RWPE1 (cell line): ENCODE measurements at regions not wholly inside any gene's neighbourhood (a gene's known extent, or its start where the extent isn't known, plus 50 kb on each side); places are given as distances from the start of the nearest gene placed in this dataset.
A peak's percentile ranks its signal among the peaks of the same experiment; 100 is the strongest.

ENCODE experiments used
- CTCF ChIA-PET: fragments of 350-600 bp; sonication (Branson Sonifier 250); formaldehyde crosslinking; extraction: SDS; loops from one replicate; lab custom pipeline; 2021; lab: Yijun Ruan, JAX
- POLR2A ChIA-PET: fragments of 400-600 bp; formaldehyde crosslinking; extraction: SDS; loops from one replicate; lab custom pipeline; 2020; ENCODE audit warnings: antibody characterized with exemption; ENCODE audit not compliant: low non-redundant PET; lab: Yijun Ruan, JAX
- DNase-seq: peaks from one replicate; pipeline ENCODE4 v3.0.0; 2012; ENCODE audit warnings: low spot score
- H3K27ac ChIP-seq: fragments of 450-650 bp; 2 replicates; pipeline ENCODE4 v1.5.1; 2017
- TF ChIP-seq, protein P1 (sequence below): fragments of 450-650 bp; conservative IDR thresholded peaks from 2 replicates; pipeline ENCODE4 v1.5.1; 2017; ENCODE audit warnings: low read depth, mild to moderate bottlenecking

DNA sequence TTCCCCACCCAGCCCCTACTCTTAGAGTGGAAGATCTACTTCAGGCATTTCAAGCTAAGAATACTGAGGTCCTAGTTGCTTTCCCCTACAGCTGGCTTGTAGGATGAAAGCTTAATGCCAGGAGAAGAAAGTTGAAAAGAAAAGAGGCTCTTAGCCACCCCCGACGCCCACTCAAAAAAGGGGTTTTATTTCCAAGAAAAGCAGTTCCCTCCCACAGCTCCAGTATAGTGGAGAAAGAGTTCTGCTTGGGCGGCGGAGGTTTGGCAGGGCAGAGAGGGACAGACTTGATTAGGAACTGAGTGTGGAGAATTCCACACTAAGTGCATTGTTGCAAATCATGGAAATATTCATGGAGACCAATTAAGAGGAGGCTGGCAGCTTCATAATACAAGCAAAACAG is 470.9 kb downstream of the ETS1 start:
- POLR2A ChIA-PET: no interaction called here
- TF ChIP-seq, protein P1, sequence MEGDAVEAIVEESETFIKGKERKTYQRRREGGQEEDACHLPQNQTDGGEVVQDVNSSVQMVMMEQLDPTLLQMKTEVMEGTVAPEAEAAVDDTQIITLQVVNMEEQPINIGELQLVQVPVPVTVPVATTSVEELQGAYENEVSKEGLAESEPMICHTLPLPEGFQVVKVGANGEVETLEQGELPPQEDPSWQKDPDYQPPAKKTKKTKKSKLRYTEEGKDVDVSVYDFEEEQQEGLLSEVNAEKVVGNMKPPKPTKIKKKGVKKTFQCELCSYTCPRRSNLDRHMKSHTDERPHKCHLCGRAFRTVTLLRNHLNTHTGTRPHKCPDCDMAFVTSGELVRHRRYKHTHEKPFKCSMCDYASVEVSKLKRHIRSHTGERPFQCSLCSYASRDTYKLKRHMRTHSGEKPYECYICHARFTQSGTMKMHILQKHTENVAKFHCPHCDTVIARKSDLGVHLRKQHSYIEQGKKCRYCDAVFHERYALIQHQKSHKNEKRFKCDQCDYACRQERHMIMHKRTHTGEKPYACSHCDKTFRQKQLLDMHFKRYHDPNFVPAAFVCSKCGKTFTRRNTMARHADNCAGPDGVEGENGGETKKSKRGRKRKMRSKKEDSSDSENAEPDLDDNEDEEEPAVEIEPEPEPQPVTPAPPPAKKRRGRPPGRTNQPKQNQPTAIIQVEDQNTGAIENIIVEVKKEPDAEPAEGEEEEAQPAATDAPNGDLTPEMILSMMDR: no peak
- DNase-seq: no peak
- no peak overlapping the region for H3K27ac ChIP-seq
- CTCF ChIA-PET: no interaction called here

DNA sequence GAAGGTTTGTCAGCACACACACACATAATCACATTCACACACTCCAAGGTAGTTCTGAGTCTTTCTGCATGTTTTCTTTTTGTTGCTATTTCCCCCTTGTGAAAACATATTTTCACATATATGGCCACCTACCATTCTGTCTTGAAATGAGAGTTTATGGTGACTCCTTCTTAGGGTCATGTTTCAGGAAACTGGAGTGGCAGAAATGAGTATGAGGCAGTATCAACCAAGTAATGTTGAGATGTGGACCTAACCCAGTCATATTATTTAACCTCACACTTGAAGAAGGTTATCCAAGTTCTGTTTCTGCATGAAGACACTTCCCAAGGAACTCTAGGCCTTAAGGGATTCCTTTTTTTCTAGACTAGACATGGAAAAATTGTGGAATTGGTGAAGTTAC is 481.4 kb downstream of the ETS1 start:
- TF ChIP-seq, protein P1: no peak
- CTCF ChIA-PET: no interaction called here
- POLR2A ChIA-PET: no interaction called here
- H3K27ac ChIP-seq: no peak overlapping the region
- DNase-seq: no peak

DNA sequence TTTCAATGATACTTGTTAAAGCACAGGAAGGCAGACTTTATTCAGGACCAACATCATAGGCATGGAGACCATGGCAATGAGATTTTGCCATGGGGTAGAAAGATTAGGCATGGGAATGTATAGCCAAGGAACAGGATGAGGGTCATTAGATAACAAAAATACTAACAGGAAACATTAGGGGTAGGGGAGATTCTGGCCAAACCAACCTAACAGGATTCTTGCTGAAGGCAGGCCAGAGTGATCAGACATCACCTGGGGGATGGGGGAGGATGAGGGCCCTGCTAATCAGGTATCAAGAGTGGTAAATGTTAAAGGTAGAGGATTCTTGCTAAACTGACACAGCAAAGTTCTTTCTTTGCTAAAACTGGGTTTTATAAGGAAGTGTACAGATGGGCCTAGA is 481.8 kb downstream of the ETS1 start:
- ChIA-PET POLR2A (no interaction called here), CTCF (no interaction called here)
- H3K27ac ChIP-seq: no peak overlapping the region
- DNase-seq: no peak
- TF ChIP-seq, protein P1: no peak

DNA sequence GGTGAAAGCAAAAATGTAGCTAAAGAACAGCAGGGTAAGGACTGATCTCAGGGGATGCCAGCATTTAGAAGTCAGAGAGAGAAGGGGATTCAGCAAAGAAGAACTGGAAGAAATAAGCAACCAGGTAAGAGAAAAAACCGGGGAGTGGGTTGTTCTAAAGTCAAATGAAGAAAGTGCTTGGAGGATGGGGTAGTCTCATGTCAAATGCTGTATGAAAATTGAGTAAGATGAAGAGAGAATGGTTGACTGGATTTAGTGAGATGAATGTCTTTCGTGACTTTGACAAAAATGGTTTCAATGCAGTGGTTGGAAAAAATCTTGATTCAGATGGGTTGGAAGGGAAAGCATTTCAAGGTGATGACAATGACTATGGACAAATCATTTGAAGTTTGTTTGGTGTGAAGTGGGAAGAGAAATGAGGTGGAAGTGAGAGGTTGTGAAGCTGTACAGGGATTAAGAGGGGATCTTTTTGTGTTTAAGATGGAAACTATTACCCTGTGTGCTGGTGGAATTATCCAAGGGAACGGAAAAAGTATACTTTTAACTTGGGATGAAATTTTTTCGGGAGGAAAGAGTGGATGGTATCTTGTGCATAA is 484.0 kb downstream of the ETS1 start:
- ChIA-PET POLR2A (no interaction called here), CTCF (no interaction called here)
- DNase-seq: no peak
- no peak overlapping the region for H3K27ac ChIP-seq
- TF ChIP-seq, protein P1: no peak

DNA sequence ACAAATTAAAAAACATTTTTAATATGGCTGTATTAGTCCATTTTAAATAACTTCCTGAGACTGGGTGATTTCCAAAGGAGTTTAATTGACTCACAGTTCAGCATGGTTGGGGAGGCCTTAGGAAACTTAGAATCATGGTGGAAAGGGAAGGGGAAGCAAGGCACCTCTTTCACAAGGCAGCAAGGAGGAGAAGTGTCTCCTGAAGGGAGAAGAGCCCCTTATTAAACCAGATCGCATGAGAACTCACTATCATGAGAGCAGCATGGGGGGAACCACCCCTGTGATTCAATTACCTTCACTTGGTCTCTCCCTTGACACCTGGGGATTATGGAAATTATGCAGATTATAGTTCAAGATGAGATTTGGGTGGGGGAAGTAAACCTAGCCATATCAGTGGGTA is 488.6 kb downstream of the ETS1 start:
- H3K27ac ChIP-seq: no peak overlapping the region
- CTCF ChIA-PET: no interaction called here
- no peak for DNase-seq
- TF ChIP-seq, protein P1: no peak
- POLR2A ChIA-PET: no interaction called here

DNA sequence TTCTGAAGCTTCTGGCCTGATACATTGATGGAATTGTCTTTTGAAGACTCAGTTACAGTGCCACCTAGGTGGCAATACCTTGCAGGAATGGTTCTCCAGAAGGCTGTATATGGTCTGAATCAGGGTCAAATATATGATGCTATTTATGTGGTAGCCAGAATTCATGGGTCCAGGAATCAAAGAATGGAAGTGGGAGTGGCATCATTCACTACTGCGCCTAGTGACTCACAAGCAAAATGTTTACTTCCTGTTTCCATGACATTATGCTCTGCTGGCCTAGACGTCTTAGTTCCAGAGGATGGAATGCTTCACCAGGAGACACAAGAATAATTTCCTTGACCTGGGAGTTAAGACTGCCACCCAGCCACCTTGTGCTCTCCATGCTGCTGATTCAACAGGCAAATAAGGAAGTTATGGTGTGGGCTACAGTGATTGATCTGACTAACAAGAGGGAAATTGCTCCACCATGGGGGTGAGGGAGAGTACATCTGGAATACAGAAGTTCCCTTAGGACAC is 491.8 kb downstream of the ETS1 start:
- CTCF ChIA-PET: no interaction called here
- TF ChIP-seq, protein P1: no peak
- POLR2A ChIA-PET: no interaction called here
- peak; percentile 34 for DNase-seq
- no peak overlapping the region for H3K27ac ChIP-seq
